GM12878 (cell line): ENCODE measurements at regions not wholly inside any gene's neighbourhood (a gene's known extent, or its start where the extent isn't known, plus 50 kb on each side); places are given as distances from the start of the nearest gene placed in this dataset.

Experiments
- ATAC-seq: fragments of 200-7000 bp; cut with Tn5 transposase; 3 replicates; pipeline ENCODE4 v1.9.1; 2020; ENCODE audit warnings: mild to moderate bottlenecking, moderate library complexity
- BruUV-seq: library from RNA; stranded (reverse); fragments of 400-500 nt; replicated peaks from 2 replicates; lab custom pipeline; 2021; lab: Mats Ljungman, UMichigan
- CTCF ChIA-PET: fragments of 300-600 bp; sonication (Branson Sonifier 250); formaldehyde crosslinking; extraction: SDS; loops from one replicate; lab custom pipeline; 2021; ENCODE audit warnings: inconsistent platforms; lab: Yijun Ruan, JAX
- POLR2A ChIA-PET: fragments of 350-600 bp; formaldehyde crosslinking; extraction: SDS; loops from one replicate; lab custom pipeline; 2021; ENCODE audit warnings: inconsistent platforms; lab: Charles Lee
- RAD21 ChIA-PET: fragments of 300-600 bp; sonication (Branson Sonifier 250); formaldehyde crosslinking; loops from one replicate; lab custom pipeline; 2023; ENCODE audit warnings: antibody characterized with exemption; ENCODE audit not compliant: unreplicated experiment; lab: Charles Lee
- SMC1A ChIA-PET: fragments of 300-600 bp; sonication (Branson Sonifier 250); formaldehyde crosslinking; loops from one replicate; lab custom pipeline; 2023; ENCODE audit not compliant: unreplicated experiment, uncharacterized antibody; lab: Charles Lee
- DNase-seq: peaks from one replicate; pipeline ENCODE4 v3.0.0-alpha.2; 2011; ENCODE audit warnings: low read depth, low spot score
- FAIRE-seq: peaks from 3 replicates; lab custom pipeline; 2011; peaks lifted over from hg19 to GRCh38; lab: Jason Lieb, UNC
- H2AFZ ChIP-seq: 2 replicates; pipeline ENCODE4 v1.6.0; 2011; ENCODE audit warnings: low read depth, low read length, control low read depth; ENCODE audit not compliant: control insufficient read depth
- H3K27ac ChIP-seq: 2 replicates; pipeline ENCODE4 v1.5.1; 2011; ENCODE audit warnings: control low read depth; ENCODE audit not compliant: control insufficient read depth, insufficient read depth
- H3K27me3 ChIP-seq, 2 experiments: replicated peaks in 1 of 2; 2 replicates each; pipeline versions ENCODE4 v1.6.0 to v1.6.1; 2011; ENCODE audit warnings: low read length in 1 of 2; ENCODE audit not compliant: control insufficient read depth in 2 of 2, insufficient read depth in 2 of 2
- H3K36me3 ChIP-seq, 2 experiments: 2 replicates each; pipeline ENCODE4 v1.5.1; 2011; ENCODE audit warnings: low read length in 1 of 2; ENCODE audit not compliant: control insufficient read depth in 2 of 2, insufficient read depth in 2 of 2
- H3K4me1 ChIP-seq: 2 replicates; pipeline ENCODE4 v1.6.1; 2011; ENCODE audit warnings: mild to moderate bottlenecking, low read length, moderate library complexity, mixed read lengths; ENCODE audit not compliant: control insufficient read depth, insufficient read depth
- H3K4me2 ChIP-seq: 2 replicates; pipeline ENCODE4 v1.6.0; 2011; ENCODE audit warnings: control low read depth; ENCODE audit not compliant: control insufficient read depth, insufficient read depth
- H3K4me3 ChIP-seq: fragments of 200-600 bp; sonication (generic); 2 replicates; pipeline ENCODE4 v1.5.1; 2016
- H3K79me2 ChIP-seq: 2 replicates; pipeline ENCODE4 v1.6.0; 2011; ENCODE audit warnings: low read length; ENCODE audit not compliant: control insufficient read depth, insufficient read depth
- H3K9ac ChIP-seq: 2 replicates; pipeline ENCODE4 v1.8.0; 2011; ENCODE audit warnings: low read length, control low read depth, mixed read lengths; ENCODE audit not compliant: control insufficient read depth, insufficient read depth
- H3K9me3 ChIP-seq: replicated peaks from 3 replicates; pipeline ENCODE4 v1.5.1; 2011; ENCODE audit warnings: mild to moderate bottlenecking, low read length; ENCODE audit not compliant: control insufficient read depth, insufficient read depth
- H4K20me1 ChIP-seq: 2 replicates; pipeline ENCODE4 v1.6.0; 2011; ENCODE audit not compliant: control insufficient read depth, insufficient read depth
- ATF2 ChIP-seq: IDR thresholded peaks from 2 replicates; pipeline ENCODE4 v1.6.1; 2012; ENCODE audit warnings: low read length, inconsistent platforms
- NR2F1 ChIP-seq: fragments of 450-650 bp; conservative IDR thresholded peaks from 2 replicates; pipeline ENCODE4 v1.6.1; 2017; ENCODE audit warnings: mild to moderate bottlenecking
- RB1 ChIP-seq: fragments of 450-650 bp; formaldehyde crosslinking; IDR thresholded peaks from 2 replicates; pipeline ENCODE4 v1.6.1; 2017; ENCODE audit warnings: mild to moderate bottlenecking, borderline replicate concordance
- RCOR1 ChIP-seq: conservative IDR thresholded peaks from 2 replicates; pipeline ENCODE4 v1.6.1; 2012; ENCODE audit warnings: low read depth, low read length, improper control_type of control experiment
- TARDBP ChIP-seq: IDR thresholded peaks from 2 replicates; pipeline ENCODE4 v1.6.1; 2016; ENCODE audit warnings: borderline replicate concordance
- ZBTB33 ChIP-seq: fragments of 450-650 bp; IDR thresholded peaks from 2 replicates; pipeline ENCODE4 v1.6.1; 2017; ENCODE audit warnings: mild to moderate bottlenecking
- WGBS: methylation state at CpG from one replicate; pipeline ENCODE4 v1.1.6; 2016; ENCODE audit warnings: low lambda C conversion rate; ENCODE audit not compliant: insufficient replicate concordance, insufficient coverage; ENCODE audit errors: missing lambda C conversion rate; 5-methylcytosine and 5-hydroxymethylcytosine counted together
- in situ Hi-C: fragments of 300-500 bp; cut with MboI; formaldehyde crosslinking; loops from 9 replicates; pipeline ENCODE4 v1.14.3; 2018; ENCODE audit warnings: mixed read lengths
- intact Hi-C: fragments of 100-400 bp; cut with micrococcal nuclease; formaldehyde crosslinking; loops from one replicate; pipeline ENCODE4 v1.14.2; 2022; ENCODE audit not compliant: unreplicated experiment

- H3K4me2 ChIP-seq, result no peak overlapping the region
- no peak for TF ChIP-seq TARDBP
- TF ChIP-seq RB1, result no peak
- TF ChIP-seq NR2F1, result no peak
- no peak for TF ChIP-seq ATF2
- no peak for TF ChIP-seq ZBTB33
- BruUV-seq, result no TSS peak
- no peaks in the 10 kb centered on the region for H3K4me1 ChIP-seq
- H3K4me3 ChIP-seq, result no peak overlapping the region
- H3K9ac ChIP-seq, result no peak overlapping the region
- H4K20me1 ChIP-seq, result no peaks in the 10 kb centered on the region
- no peak for ATAC-seq
- no peak for FAIRE-seq
- H2AFZ ChIP-seq, result no peak overlapping the region
- intact Hi-C loops, result no loop called here
- in situ Hi-C loops, result no loop called here
- DNase-seq, result no peak
- no peaks in the 10 kb centered on the region for H3K36me3 ChIP-seq
- ChIA-PET SMC1A (no interaction called here), POLR2A (no interaction called here), RAD21 (no interaction called here), CTCF (no interaction called here)
- 31% methylated on average over 9 of the region's 9 CpGs for WGBS
- no peak overlapping the region for H3K27ac ChIP-seq
- H3K79me2 ChIP-seq, result no peaks in the 10 kb centered on the region
- no peaks in the 10 kb centered on the region; a peak in 1 of 4 replicates for H3K27me3 ChIP-seq
- no peaks in the 10 kb centered on the region for H3K9me3 ChIP-seq
These were observed 333.4 kb upstream of the RNF32 start for GRCh38 chr7:156307193-156307592.

- ATAC-seq (no peak), DNase-seq (no peak), FAIRE-seq (no peak)
- H4K20me1 ChIP-seq, result no peaks in the 10 kb centered on the region
- H3K9ac ChIP-seq, result no peak overlapping the region
- BruUV-seq, result no TSS peak
- no peak overlapping the region for H3K4me3 ChIP-seq
- CTCF ChIA-PET, result no interaction called here
- in situ Hi-C loops, result no loop called here
- RAD21 ChIA-PET, result no interaction called here
- H3K4me2 ChIP-seq, result no peak overlapping the region
- no peak overlapping the region for H2AFZ ChIP-seq
- H3K9me3 ChIP-seq, result no peaks in the 10 kb centered on the region
- POLR2A ChIA-PET, result no interaction called here
- no peak overlapping the region for H3K27ac ChIP-seq
- SMC1A ChIA-PET, result no interaction called here
- intact Hi-C loops, result no loop called here
- no peak for TF ChIP-seq RCOR1
- H3K4me1 ChIP-seq, result no peaks in the 10 kb centered on the region
- H3K27me3 ChIP-seq, result no peaks in the 10 kb centered on the region; a peak in 1 of 4 replicates
- 30% methylated on average over 10 of the region's 10 CpGs for WGBS
- no peaks in the 10 kb centered on the region for H3K79me2 ChIP-seq
- H3K36me3 ChIP-seq, result no peaks in the 10 kb centered on the region
These were observed 335.2 kb upstream of the RNF32 start for GRCh38 chr7:156305351-156305750.
